GM19035 (cell line): ENCODE measurements at regions not wholly inside any gene's neighbourhood (a gene's known extent, or its start where the extent isn't known, plus 50 kb on each side); places are given as distances from the start of the nearest gene placed in this dataset.

Experiments
- ATAC-seq: cut with Tn5 transposase; IDR thresholded peaks from one replicate; pipeline ENCODE4 v1.9.1; 2021; ENCODE audit not compliant: unreplicated experiment

DNA sequence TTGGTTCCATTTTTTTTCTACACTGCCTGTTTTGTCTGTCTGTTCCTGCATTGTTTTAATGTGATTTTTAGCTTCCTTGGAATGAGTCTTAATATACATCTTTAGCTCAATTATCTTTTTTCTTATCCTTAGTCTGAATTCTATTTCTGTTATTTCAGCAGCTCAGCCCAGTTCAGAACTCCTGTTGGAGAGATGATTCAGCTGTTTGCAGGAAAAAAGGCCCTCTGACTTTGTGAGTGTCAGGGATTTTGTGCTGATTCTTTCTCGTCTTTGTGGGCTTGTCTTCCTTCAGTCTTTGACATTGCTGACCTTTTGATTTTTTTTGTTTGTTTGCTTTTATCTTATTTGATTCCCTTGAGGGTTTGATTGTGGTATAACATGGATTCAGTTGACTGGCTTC is 343.2 kb upstream of the TRAM1L1 start:
- ATAC-seq, result no peak

DNA sequence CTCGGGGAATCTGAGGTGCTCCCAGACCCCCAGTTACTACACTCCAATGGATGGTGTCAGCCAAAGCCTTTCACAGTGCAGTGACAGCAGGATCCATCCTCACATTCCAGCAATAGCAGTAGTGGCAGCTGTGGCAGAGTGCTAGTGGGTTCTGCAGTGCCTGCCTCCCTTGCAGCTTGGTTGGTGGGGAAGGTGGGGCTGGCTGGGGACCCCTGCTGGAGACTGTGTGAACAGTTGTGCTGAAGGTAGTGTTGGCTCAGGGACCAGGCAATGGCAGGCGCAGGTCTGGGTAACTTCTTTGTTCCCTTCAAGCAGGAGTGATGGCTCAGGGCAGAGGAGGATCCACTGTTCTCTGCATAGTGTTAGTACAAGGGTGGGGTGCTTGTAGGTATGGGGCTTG is 343.7 kb upstream of the TRAM1L1 start:
- no peak for ATAC-seq

DNA sequence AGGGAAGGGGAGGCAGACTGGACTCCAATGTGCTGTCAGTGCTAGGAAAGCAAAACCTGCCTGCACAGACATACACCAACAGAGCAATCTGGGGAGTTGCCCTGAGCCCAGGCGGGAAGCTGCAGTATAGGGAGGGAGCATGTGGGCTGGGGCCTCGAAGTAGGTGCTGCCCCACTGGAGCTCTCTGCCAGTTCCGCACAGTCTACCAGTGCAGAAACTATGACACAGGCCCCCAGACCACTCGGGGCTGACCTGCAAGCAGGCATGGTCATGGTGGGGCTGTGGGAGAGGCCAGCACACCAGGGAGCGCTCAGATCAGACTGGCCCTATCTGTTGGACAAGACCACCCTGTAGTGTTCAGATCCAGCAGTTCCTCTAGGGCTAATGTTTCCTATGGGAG is 344.1 kb upstream of the TRAM1L1 start:
- no peak for ATAC-seq

DNA sequence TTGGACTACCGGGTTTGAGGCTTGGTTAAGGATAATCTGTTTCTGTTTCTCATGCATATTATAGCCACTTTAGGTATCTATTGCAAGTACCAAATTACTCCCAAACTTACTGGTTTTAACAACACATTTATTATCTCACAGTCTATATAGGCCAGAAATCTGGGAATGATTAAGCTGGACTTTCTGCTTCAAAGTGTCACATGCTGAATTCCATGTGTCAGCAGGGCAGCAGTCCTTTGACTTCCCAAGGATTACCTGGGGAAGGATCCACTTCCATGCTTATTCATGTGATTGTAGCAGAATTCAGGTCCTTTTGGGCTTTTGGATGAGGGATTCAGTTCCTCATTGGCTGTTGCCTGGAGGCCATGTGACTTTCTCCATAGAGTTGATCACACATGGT is 349.0 kb upstream of the TRAM1L1 start:
- ATAC-seq, result no peak

DNA sequence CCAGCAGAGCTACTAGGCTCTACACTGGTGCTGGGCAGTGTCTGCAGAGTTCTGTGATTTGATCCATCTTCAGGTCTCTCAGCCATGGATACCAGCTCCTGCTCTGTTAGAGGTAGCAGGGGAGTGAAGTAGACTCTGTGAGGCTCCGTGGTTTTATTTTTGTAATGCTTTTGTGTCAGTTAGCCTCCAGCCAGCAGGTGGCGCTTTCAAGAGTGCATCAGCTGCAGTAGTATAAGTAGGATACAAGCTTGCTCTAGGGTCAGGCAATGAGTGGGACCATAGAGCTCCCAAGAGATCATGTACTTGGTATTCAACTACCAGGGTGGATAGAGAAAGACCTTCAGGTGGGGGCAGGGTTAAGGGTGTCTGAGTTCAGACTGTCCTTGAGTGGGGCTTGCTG is 362.5 kb upstream of the TRAM1L1 start:
- no peak for ATAC-seq

DNA sequence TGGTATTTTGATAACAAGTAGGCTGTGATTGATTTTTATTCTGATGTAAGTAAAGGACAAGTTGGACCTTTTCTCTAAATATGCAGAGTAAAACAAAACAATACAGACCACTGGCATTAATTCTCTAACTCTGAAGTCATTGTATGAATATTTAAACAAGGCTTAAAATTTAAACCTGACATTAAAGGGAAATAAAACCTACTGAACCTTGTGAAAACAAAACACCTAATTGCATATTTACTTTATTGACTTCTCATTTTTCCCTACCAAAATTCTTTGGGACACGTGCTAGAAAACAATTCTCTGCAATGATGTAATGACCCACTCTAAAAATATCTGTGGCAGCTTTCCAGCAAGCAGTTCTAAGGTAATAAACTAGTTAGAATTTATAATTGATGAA is 369.7 kb upstream of the TRAM1L1 start:
- ATAC-seq, result no peak

DNA sequence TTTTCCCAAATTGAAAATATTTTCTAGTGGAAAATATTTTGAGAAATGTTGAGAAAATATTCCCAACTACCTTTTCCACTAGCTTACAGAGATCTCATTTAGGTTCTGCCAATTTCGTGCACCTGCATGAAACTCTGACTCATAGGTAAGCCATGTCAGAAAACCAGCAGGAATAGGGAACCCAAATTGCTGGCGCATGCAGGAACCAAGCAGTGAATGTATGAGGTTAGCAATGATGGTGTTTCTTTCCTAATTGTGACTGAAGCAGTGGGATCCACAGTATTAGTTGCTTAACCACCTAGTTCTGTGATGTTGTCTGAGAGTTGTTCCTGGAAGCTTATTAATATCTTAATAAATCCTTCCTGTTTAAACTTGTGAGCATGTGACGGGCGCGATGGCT is 381.0 kb upstream of the TRAM1L1 start:
- ATAC-seq, result no peak

DNA sequence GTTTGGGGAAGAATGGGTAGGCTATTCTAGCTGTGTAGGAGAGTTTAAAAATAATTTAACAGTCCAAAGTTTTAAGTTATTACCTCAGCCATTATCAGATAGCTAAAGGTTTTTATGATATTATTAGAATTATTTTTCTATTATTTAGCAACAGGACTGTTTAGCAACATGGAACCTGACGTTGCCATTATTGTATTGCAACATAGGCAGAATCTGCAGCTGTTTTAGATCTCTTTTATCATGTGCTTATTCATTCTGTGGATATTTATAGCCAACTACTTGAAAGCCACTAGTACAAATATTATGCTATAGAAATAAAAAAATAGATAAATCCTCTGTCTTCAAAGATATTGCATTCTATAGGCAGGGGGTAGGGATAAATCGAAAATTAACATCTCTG is 382.0 kb upstream of the TRAM1L1 start:
- no peak for ATAC-seq

DNA sequence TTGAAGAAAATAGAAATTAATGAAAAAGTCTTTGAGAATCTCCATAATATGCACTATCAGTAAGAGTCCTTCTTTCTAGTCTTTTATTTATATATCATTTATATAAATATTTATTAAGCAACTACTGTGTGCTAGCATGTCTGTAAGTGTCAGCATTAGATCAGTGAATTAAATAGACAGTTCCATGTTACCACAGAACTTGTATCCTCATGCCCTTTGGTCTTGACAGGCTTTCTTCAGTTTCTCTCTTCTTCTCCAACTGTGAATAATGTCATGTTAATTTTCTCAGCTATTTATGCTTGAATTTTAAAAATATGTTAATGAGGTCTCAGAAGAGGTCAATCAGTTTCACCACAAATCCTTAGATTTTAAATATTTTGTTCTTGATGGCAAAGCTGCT is 389.6 kb upstream of the TRAM1L1 start:
- no peak for ATAC-seq

DNA sequence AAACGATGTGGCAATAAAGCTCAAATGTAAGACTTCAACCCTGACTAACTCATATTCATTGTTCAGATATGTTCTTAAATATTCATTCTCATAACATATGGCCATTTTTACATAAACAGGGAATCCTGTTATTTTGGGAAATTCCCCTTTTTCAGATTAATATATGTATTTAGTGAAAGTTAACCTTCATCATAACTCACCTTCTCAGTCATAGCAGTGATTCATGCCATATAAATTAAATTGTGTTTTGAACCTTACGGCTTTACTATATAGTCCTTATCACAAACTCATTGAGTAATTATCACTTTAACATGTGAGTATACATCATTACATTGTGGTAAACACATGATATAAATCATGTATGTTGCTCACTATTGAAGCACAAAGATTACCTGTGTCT is 392.5 kb upstream of the TRAM1L1 start:
- no peak for ATAC-seq

DNA sequence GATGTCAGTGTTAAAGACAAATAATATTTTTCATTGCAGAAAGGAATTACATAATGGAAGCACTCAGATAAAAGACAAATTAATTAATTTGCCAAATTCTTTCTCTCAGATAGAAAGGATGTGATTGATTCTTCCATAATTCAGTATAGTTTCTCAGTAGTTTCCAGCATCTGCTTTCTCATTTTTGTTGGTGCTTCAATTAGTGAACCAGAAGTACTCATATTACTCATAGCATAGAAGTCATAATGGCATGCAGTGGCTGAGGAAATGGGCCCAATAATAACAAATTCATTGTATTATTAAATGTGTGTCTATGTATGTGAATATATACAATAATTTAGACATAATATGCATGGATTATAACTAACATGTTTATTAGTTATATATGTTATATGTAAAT is 393.3 kb upstream of the TRAM1L1 start:
- ATAC-seq, result no peak

DNA sequence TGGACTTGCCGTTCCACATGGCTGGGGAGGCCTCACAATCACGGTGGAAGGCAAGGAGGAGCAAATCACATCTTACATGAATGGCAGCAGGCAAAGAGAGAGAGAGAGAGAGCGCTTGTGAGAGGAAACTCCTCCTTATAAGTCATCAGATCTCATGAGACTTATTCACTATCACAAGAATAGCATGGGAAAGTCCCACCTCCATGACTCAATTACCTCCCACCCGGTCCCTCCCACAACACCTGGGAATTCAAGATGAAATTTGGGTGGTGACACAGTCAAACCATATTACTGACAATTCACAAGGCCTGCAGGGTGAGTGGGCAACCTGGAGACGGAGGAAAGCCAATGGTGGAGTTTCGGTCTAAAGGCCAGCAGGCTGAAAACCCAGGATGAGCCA is 394.3 kb upstream of the TRAM1L1 start:
- ATAC-seq, result no peak

DNA sequence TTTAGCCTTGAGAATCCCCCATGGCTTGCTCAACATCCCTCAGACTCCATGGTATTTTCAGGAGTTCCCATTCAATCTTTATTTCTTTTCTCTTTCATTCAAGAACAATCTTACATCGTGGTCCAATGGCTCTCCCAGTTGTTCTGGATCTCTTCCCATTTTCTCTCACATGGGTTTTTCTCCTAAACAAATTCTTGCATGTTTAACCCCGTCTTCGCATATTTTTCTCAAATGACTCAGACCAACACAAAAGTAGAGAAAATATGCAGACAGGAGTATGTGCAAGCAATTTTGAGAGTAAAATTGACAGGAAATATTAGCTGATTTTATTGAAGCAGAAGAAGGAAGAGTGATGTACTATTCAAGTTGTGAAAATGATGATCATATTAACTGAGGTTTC is 396.4 kb upstream of the TRAM1L1 start:
- ATAC-seq, result no peak

DNA sequence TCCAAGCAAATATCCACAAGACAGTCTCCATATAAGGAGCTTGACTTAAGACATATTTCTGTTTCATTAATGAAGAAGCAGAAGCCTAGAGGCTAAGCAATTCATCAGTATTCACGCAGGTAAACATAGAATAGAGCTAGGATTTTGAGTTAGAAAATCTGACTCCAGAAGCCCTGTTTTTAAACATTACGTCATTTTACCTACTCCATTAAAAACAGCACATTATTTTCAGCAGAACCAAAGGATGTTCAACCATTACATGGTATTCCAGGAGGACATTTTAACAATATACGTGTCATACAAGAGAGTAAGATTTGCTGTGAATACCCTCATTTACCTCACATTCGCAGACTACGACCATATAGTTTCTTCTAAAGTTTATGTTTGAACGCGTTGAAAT is 403.3 kb upstream of the TRAM1L1 start:
- ATAC-seq, result no peak

DNA sequence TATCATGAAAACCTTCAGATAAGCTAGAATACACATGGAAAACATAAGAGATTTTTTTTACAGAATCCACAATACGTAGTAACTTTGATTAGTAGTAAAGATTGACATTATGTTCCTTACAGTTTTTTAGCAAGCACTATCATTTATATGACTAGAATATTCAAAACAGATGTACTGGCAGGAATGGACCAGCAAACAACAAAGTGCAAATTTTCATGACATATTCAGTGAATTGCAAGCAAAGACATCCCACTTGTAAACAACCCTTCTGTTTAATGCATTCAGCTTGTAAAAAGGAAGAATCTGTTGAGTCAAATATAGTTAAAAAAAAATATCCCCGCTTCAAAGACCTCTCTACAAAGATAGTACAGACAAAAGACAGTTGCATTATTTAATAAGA is 403.7 kb upstream of the TRAM1L1 start:
- no peak for ATAC-seq

DNA sequence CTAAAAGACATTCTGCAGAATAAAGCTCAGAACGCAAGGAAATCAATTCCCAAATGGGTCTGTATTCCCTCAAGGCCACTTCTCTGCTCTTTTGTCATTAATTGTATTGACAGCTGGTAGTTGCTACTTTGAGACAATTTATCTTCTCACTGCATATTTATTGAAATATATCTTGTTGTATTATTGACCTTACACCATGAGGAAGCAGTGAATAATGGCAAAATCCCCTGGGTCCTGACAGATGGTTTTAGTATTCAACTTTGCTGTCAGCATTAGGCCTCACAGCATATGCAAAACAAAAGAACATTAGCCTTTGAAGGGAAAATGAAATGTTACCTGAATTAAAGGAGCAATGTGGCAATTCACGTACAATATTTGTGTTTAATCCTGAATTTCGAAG is 406.1 kb upstream of the TRAM1L1 start:
- ATAC-seq, result no peak

DNA sequence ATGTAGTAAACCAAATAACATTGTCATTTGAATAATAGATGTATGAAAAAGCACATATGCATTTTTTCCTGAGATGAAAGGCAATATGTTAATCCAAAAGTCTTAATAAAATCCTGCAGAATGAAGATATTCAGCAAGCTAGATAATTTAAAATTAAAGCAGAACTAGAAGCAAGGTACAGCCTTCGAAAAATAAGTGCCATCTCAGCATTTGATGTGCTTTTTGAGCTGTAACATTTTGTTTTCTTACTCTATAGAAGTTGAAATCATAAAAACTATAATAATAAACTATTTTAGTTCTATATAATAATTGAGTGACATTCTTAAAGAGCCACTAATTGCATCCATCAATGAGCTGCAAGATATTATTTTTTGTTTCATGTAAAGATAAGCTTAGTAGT is 410.4 kb upstream of the TRAM1L1 start:
- ATAC-seq, result no peak

DNA sequence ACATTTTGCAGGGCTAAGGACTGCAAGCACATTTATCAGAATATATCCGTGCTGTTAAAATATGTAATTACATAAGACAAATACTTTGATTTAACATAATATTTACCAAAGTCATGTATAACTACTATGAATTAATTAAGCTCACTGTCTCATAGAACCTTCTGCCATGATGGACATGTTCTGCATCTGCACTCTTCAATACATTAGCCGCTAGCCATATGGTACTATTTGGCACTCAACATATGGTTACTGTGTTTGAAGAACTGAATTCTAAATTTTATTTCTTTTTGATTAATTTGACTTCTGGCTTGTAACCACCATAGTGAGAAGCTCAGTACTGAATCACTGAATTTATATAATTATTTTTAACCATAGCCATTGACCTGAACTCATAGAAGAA is 427.0 kb upstream of the TRAM1L1 start:
- ATAC-seq, result no peak

DNA sequence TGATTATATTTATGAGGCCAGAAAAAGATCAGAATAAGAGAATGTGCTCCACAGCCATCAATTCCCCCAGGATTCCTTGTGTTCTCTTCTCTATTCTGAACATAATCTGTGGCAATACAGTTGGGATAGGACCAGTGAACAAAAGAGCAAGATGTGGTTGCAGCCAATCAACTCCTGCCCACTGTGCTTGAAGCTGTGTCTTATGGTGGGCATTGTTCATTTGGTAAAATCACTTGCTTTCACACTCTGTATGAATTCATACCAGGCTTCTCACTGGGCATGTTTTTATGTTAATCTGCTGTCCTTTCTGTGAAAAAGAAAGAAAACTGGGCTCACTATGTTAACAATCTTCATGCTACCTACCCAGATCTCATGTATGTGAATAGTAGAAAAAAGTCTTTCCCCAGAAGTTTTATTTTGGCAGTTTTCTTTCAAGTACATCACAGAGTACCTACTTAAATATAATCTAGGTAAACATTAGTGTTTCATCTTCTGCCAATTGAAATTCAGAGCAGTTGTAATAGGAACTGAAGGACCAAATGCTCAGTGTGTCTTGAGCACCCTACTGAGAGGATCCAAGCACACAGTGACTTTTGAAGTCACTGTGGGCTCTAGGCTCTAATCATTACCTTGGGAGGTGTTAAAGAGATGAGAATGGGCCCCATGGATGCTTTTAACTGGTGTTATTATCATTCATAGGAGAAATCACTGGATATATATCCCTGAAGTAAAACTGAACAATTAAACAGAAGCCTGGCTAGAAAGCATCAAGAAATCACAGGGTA is 429.2 kb upstream of the TRAM1L1 start:
- no peak for ATAC-seq

DNA sequence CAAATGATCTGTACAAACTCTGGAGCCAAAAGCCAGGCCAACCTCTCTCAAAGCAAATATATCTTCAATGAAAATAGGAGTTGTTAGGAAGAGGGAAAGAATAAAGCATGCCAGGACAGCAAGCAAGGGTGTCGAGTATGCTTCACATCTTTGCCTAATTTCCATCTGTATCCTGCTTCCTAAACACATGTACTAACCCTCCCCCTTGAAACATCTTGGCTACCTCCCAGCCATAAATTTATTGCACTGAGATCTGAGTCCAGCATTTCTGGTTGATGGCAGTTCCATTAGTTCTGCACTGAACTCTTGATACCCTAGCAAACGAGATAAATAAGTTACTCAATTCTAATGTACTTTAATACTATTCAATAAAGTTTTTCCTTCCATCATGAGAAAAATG is 430.5 kb upstream of the TRAM1L1 start:
- ATAC-seq, result no peak

DNA sequence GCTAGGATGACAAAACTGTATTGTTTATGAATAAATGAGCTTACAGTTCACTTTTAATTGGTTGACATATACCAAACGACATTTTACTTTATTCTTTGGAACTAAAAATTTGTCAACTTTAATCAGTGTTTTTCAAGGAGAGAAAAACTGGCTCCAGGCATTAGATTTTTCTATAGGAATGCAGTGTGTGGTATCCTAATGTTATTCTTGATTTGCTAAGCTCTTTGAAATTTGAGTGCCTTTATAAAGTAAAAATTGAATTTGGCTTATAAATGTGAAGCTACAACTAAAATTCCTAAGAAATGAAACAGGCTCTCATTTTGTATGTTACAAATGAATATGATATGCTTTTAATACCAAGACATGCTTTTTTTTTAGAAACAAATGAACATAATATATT is 442.2 kb upstream of the TRAM1L1 start:
- no peak for ATAC-seq

DNA sequence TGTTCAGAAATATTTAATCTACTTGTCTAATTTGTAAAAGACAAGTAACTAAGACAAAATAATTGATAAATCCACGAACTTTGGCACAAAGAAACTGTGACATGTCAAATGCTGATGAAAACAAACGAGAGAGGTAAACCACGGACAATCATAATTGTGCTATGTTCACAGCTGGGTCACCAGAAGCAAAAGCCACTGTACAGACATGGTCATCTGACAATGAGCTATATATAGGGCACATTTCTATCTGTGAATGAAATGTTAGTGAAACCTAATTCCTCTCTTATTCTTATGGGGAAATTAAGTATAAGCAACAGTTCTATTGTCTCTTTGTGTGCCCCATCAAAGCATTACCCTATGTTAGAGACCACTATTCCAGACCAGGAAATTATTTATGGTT is 444.0 kb upstream of the TRAM1L1 start:
- no peak for ATAC-seq

DNA sequence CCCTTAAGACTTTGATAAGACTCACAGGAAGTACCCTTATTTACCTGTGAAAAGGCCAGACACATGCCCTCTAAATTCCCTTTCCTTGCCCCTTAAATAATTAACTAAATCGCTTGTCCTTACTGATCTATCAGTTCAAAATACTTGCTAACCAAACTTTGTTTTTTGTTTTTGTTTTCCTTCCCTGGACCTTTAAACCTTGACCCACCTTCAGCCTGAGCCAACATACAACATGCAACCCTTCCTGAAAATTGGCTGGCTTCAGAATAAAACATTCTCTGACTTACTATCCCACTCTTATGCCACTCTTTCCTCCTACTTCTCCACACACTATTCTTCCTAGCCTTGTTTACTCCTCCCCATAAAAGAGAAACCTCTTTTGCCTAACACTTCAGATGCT is 448.1 kb upstream of the TRAM1L1 start:
- no peak for ATAC-seq

DNA sequence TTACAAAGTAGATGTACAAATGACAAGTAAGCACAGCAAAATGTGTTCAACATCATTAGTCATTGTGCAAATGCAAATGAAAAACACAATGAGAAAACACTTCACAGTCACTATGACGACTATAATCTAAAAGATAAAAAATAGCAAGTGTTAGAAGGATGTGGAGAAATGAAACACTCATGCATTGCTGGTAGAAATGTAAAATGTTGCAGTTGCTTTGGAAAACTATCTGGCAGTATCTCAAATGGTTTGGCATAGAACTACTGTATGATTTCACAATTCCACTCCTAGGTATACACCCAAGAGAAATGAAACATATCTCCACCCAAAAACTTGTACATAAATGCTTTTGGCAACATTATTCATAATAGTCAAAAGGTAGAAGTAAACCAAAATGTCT is 459.7 kb upstream of the TRAM1L1 start:
- ATAC-seq, result no peak
